Loucy (cell line): ENCODE measurements at regions not wholly inside any gene's neighbourhood (a gene's known extent, or its start where the extent isn't known, plus 50 kb on each side); places are given as distances from the start of the nearest gene placed in this dataset.

Experiments
- CTCF ChIP-seq: fragments of 200-600 bp; sonication (generic); conservative IDR thresholded peaks from 2 replicates; pipeline ENCODE4 v1.5.1; 2014; ENCODE audit warnings: mild to moderate bottlenecking, antibody characterized with exemption, low read length
- EZH2phosphoT487 ChIP-seq: fragments of 200-600 bp; IDR thresholded peaks from 2 replicates; pipeline ENCODE4 v1.6.1; 2018; ENCODE audit warnings: antibody characterized with exemption, mild to moderate bottlenecking, moderate library complexity, borderline replicate concordance

DNA sequence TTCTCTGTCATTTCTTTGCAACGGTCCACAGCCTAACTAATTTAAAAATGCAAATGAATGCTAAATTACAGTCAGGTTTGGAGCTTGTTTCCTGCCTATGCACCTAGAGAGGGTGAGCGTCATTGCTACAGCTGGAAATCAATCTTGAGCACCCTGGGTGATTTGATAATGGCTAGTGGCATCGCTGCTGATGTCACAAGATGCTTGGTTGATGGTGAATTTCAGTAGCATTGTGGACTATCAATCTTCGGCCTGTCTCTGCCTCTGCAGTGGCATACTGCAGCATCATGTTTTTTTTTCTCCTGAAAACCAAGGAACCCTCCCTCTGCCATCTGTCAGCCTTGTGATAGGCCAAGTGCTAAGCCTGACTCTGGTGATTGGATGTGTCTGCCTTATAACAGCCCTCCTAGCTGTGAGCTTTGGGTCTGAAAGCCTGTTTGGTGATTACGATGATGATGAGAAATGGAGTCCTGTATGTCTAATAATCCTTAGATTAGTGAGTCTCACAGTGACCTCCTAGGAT lies 75.3 kb downstream of the NMUR2 start:
- TF ChIP-seq CTCF = no peak
- TF ChIP-seq EZH2phosphoT487 = no peak
